Activated T-cell treated with anti-CD3 and anti-CD28 coated beads, Interleukin-2, amount 50 U/mL, for 72 hours (primary cell): ENCODE measurements at regions not wholly inside any gene's neighbourhood (a gene's known extent, or its start where the extent isn't known, plus 50 kb on each side); places are given as distances from the start of the nearest gene placed in this dataset.
"Not testable (repeated sequence)": the region's sequence is repeated elsewhere in the genome, so short reads cannot be mapped to it uniquely, and the experiment has no call there.

Experiments used
- ATAC-seq, 2 donors: fragments of 150-1000 bp; cut with Tn5 transposase; replicated peaks in 1 of 2; 2 replicates each; pipeline ENCODE4 v1.10.0; 2021; ENCODE audit warnings: moderate library complexity in 2 of 2, mild to moderate bottlenecking in 1 of 2
- DNase-seq, 2 donors: peaks; one replicate each; pipeline ENCODE4 v3.0.0; 2021 to 2022; ENCODE audit warnings: mixed read lengths in 1 of 2
- H3K27ac Mint-ChIP-seq: one replicate; pipeline ENCODE4 v1.8.0; 2022; ENCODE audit warnings: mild to moderate bottlenecking, moderate library complexity, mixed read lengths
- H3K27me3 Mint-ChIP-seq: one replicate; pipeline ENCODE4 v1.8.0; 2022; ENCODE audit warnings: low read depth, mixed read lengths
- H3K36me3 Mint-ChIP-seq, 2 donors: one replicate each; pipeline ENCODE4 v1.8.0; 2022; ENCODE audit warnings: mixed read lengths in 2 of 2, mild to moderate bottlenecking in 1 of 2; ENCODE audit not compliant: insufficient read depth in 2 of 2
- H3K4me1 Mint-ChIP-seq: one replicate; pipeline ENCODE4 v1.8.0; 2022; ENCODE audit warnings: low read depth, mixed read lengths
- H3K4me3 Mint-ChIP-seq, 2 donors: one replicate each; pipeline ENCODE4 v1.8.0; 2022; ENCODE audit warnings: mild to moderate bottlenecking in 2 of 2, mixed read lengths in 2 of 2, moderate library complexity in 2 of 2
- H3K9me3 Mint-ChIP-seq, 2 donors: one replicate each; pipeline ENCODE4 v1.8.0; 2022; ENCODE audit warnings: mixed read lengths in 2 of 2

DNA sequence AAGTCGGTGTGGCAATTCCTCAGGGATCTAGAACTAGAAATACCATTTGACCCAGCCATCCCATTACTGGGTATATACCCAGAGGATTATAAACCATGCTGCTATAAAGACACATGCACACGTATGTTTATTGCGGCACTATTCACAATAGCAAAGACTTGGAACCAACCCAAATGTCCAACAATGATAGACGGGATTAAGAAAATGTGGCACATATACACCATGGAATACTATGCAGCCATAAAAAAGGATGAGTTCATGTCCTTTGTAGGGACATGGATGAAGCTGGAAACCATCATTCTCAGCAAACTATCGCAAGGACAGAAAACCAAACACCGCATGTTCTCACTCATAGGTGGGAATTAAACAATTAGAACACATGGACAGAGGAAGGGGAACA is 80.6 kb upstream of the ST3GAL5 start:
- H3K4me1 Mint-ChIP-seq, H3K27ac Mint-ChIP-seq, ATAC-seq, H3K4me3 Mint-ChIP-seq, H3K36me3 Mint-ChIP-seq, DNase-seq: not testable (repeated sequence)
- Mint-ChIP-seq H3K9me3 (peaks cover 10% of the 10 kb centered on the region in 2 donors), H3K27me3 (peaks cover 11% of the 10 kb centered on the region)

GRCh38 chr2:85965770-85966169 is 77.0 kb upstream of the ST3GAL5 start:
- not testable (repeated sequence) for H3K4me3 Mint-ChIP-seq, H3K9me3 Mint-ChIP-seq, H3K27ac Mint-ChIP-seq, ATAC-seq, H3K36me3 Mint-ChIP-seq, H3K27me3 Mint-ChIP-seq, DNase-seq
- H3K4me1 Mint-ChIP-seq: peaks cover 14% of the 10 kb centered on the region

DNA sequence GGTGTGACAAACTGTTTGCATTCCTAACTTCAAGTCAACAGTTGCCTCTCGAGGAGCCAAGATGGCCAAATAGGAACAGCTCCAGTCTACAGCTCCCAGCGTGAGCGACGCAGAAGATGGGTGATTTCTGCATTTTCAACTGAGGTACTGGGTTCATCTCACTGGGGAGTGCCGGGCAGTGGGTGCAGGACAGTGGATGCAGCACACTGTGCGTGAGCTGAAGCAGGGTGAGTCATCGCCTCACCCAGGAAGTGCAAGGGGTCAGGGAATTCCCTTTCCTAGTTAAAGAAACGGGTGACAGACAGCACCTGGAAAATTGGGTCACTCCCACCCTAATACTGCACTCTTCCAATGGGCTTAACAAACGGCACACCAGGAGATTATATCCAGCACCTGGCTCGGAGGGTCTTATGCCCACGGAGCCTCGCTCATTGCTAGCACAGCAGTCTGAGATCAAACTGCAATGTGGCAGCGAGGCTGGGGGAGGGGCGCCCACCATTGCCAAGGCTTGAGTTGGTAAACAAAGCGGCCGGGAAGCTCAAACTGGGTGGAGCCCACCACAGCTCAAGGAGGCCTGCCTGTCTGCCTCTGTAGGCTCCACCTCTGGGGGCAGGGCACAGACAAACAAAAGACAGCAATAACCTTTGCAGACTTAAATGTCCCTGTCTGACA is 75.1 kb upstream of the ST3GAL5 start:
- H3K27me3 Mint-ChIP-seq, H3K9me3 Mint-ChIP-seq, H3K4me3 Mint-ChIP-seq, H3K36me3 Mint-ChIP-seq, DNase-seq, H3K27ac Mint-ChIP-seq, ATAC-seq: not testable (repeated sequence)
- peaks cover 14% of the 10 kb centered on the region for H3K4me1 Mint-ChIP-seq

DNA sequence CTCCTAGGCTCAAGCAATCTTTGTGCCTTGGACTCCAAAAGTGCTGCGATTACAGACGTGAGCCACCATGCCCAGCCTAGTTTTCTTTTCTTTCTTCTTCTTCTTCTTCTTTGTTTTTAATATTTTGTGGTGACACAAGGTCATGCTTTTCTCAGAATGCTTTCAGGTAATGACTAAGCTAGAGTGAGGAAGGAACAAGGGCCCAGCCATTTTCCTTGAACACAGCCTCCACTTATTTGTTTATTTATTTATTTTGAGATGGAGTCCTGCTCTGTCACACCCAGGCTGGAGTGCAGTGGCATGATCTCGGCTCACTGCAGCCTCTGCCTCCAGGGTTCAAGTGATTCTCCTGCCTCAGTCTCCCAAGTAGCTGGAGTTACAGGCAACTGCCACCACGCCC is 74.3 kb upstream of the ST3GAL5 start:
- peaks cover 6% of the 10 kb centered on the region for H3K27me3 Mint-ChIP-seq
- peak overlapping the region in 1 of 2 donors; percentile 66 for H3K4me3 Mint-ChIP-seq
- peak overlapping the region; percentile 23 for H3K27ac Mint-ChIP-seq
- peaks cover 14% of the 10 kb centered on the region for H3K4me1 Mint-ChIP-seq
- DNase-seq (no peak), ATAC-seq (no peak)
- peaks cover 4 to 7% of the 10 kb centered on the region in 2 donors for H3K36me3 Mint-ChIP-seq
- H3K9me3 Mint-ChIP-seq: peaks cover 4 to 5% of the 10 kb centered on the region in 2 donors

DNA sequence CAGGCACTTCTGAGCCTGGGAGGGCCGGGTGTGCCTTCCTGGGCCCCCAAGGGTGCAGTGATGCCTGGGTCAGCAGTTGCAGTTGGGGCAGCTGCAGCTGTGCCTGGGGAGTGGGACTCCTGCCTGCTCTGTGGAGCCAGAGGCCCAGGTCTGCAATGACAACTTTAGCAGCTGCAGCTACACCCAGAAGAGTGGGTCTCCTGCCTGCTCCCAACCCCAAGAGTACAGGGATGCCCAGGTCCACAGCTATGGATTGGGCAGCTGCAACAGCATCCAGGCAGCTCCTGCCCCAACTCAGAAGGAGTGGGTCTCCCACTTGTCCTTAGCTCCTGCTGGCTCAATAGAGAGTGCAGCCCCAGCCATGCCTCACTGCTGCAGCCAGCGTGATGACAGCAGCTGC is 73.0 kb upstream of the ST3GAL5 start:
- peaks cover 14% of the 10 kb centered on the region for H3K4me1 Mint-ChIP-seq
- peaks cover 6% of the 10 kb centered on the region for H3K27me3 Mint-ChIP-seq
- no peak overlapping the region for H3K27ac Mint-ChIP-seq
- ATAC-seq: no peak
- H3K9me3 Mint-ChIP-seq: peaks cover under 1 to 5% of the 10 kb centered on the region in 2 donors
- DNase-seq: no peak
- no peak overlapping the region for H3K4me3 Mint-ChIP-seq
- H3K36me3 Mint-ChIP-seq: peaks cover 4 to 6% of the 10 kb centered on the region in 2 donors

GRCh38 chr2:85961053-85961452 is 72.3 kb upstream of the ST3GAL5 start:
- H3K4me1 Mint-ChIP-seq: peaks cover 14% of the 10 kb centered on the region
- no peak for DNase-seq
- H3K27ac Mint-ChIP-seq: no peak overlapping the region
- H3K36me3 Mint-ChIP-seq: peaks cover 4 to 6% of the 10 kb centered on the region in 2 donors
- H3K4me3 Mint-ChIP-seq: no peak overlapping the region
- H3K27me3 Mint-ChIP-seq: peaks cover 6% of the 10 kb centered on the region
- ATAC-seq: no peak
- H3K9me3 Mint-ChIP-seq: peaks cover 0 to 5% of the 10 kb centered on the region in 2 donors

GRCh38 chr2:85959826-85960225 is 71.0 kb upstream of the ST3GAL5 start:
- Mint-ChIP-seq H3K9me3 (no peaks in the 10 kb centered on the region), H3K4me1 (peaks cover 14% of the 10 kb centered on the region), H3K36me3 (peaks cover 2 to 4% of the 10 kb centered on the region in 2 donors), H3K4me3 (no peak overlapping the region), H3K27ac (no peak overlapping the region), H3K27me3 (peaks cover 1% of the 10 kb centered on the region)
- ATAC-seq (no peak), DNase-seq (no peak)

DNA sequence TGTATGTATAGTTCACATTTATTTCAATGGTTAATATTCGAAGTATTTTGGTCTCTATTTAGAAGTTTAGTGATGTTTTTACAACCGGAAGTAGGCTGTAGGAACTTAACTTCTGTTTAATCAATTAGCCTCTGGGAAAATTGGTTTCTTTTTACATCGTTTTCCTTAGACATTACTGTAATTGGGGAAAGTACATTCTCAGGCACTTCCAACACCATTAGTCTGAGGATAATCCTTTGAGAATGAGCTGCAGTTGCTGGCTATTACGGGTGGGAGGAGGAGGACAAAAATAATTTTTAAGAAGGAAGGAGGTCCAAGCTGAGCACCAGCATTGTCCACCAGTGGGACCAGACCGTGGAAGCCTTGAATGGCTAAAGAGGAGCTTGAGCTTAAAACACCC is 70.4 kb upstream of the ST3GAL5 start:
- Mint-ChIP-seq H3K9me3 (no peaks in the 10 kb centered on the region), H3K27me3 (no peaks in the 10 kb centered on the region), H3K27ac (no peak overlapping the region), H3K4me1 (peaks cover 14% of the 10 kb centered on the region), H3K4me3 (no peak overlapping the region), H3K36me3 (peaks cover 1 to 4% of the 10 kb centered on the region in 2 donors)
- ATAC-seq (no peak), DNase-seq (no peak)

- H3K4me3 Mint-ChIP-seq: no peak overlapping the region
- no peak overlapping the region for H3K27ac Mint-ChIP-seq
- no peak for ATAC-seq
- DNase-seq: no peak
- H3K27me3 Mint-ChIP-seq: no peaks in the 10 kb centered on the region
- H3K9me3 Mint-ChIP-seq: no peaks in the 10 kb centered on the region
- H3K36me3 Mint-ChIP-seq: peaks cover 1 to 4% of the 10 kb centered on the region in 2 donors
- peaks cover 12% of the 10 kb centered on the region for H3K4me1 Mint-ChIP-seq
Measured at GRCh38 chr2:85958731-85959130, 69.9 kb upstream of the ST3GAL5 start.

- DNase-seq (no peak), ATAC-seq (no peak)
- H3K4me3 Mint-ChIP-seq: no peak overlapping the region
- no peak overlapping the region for H3K27ac Mint-ChIP-seq
- no peaks in the 10 kb centered on the region for H3K4me1 Mint-ChIP-seq
- H3K36me3 Mint-ChIP-seq: no peaks in the 10 kb centered on the region
- H3K27me3 Mint-ChIP-seq: no peaks in the 10 kb centered on the region
- no peaks in the 10 kb centered on the region for H3K9me3 Mint-ChIP-seq
Measured at GRCh38 chr2:85957256-85957655, 68.5 kb upstream of the ST3GAL5 start.

- ATAC-seq: no peak
- Mint-ChIP-seq H3K27ac (no peak overlapping the region), H3K36me3 (no peaks in the 10 kb centered on the region), H3K4me1 (no peaks in the 10 kb centered on the region), H3K27me3 (no peaks in the 10 kb centered on the region), H3K9me3 (no peaks in the 10 kb centered on the region), H3K4me3 (no peak overlapping the region)
- no peak for DNase-seq
Measured at GRCh38 chr2:85956646-85957039, 67.9 kb upstream of the ST3GAL5 start.

GRCh38 chr2:85954590-85955458 is 66.0 kb upstream of the ST3GAL5 start:
- Mint-ChIP-seq H3K27ac (no peak overlapping the region), H3K9me3 (no peaks in the 10 kb centered on the region), H3K27me3 (no peaks in the 10 kb centered on the region), H3K36me3 (no peaks in the 10 kb centered on the region), H3K4me1 (no peaks in the 10 kb centered on the region), H3K4me3 (no peak overlapping the region)
- DNase-seq: no peak
- no peak for ATAC-seq

- Mint-ChIP-seq H3K4me1 (no peaks in the 10 kb centered on the region), H3K9me3 (no peaks in the 10 kb centered on the region), H3K4me3 (no peak overlapping the region), H3K27ac (no peak overlapping the region), H3K36me3 (no peaks in the 10 kb centered on the region), H3K27me3 (no peaks in the 10 kb centered on the region)
- no peak for ATAC-seq
- DNase-seq: no peak
Measured at GRCh38 chr2:85954192-85954589, 65.4 kb upstream of the ST3GAL5 start.
